T-helper 17 cell (primary cell): ENCODE measurements at regions not wholly inside any gene's neighbourhood (a gene's known extent, or its start where the extent isn't known, plus 50 kb on each side); places are given as distances from the start of the nearest gene placed in this dataset.
"Not testable (repeated sequence)": the region's sequence is repeated elsewhere in the genome, so short reads cannot be mapped to it uniquely, and the experiment has no call there.

ENCODE experiments used
- ATAC-seq: fragments of 150-1000 bp; cut with Tn5 transposase; 2 replicates; pipeline ENCODE4 v1.10.0; 2021; ENCODE audit warnings: mild to moderate bottlenecking, moderate library complexity
- DNase-seq, 3 donors: peaks; one replicate each; pipeline versions ENCODE4 v3.0.0 to v3.0.0-alpha.2; 2020 to 2021
- H3K9me3 ChIP-seq: one replicate; pipeline ENCODE4 v1.7.0; 2013; ENCODE audit warnings: low read length, mild to moderate bottlenecking; ENCODE audit not compliant: control insufficient read depth, poor library complexity, severe bottlenecking
- H3K27ac Mint-ChIP-seq: one replicate; pipeline ENCODE4 v1.8.0; 2022; ENCODE audit warnings: mild to moderate bottlenecking, moderate library complexity, mixed read lengths
- H3K27me3 Mint-ChIP-seq: one replicate; pipeline ENCODE4 v1.8.0; 2022; ENCODE audit warnings: mixed read lengths
- H3K36me3 Mint-ChIP-seq: one replicate; pipeline ENCODE4 v1.8.0; 2022; ENCODE audit warnings: low read depth, mixed read lengths
- H3K4me1 Mint-ChIP-seq: one replicate; pipeline ENCODE4 v1.8.0; 2022; ENCODE audit warnings: mild to moderate bottlenecking, mixed read lengths
- H3K4me3 Mint-ChIP-seq: one replicate; pipeline ENCODE4 v1.8.0; 2022; ENCODE audit warnings: mild to moderate bottlenecking, moderate library complexity, mixed read lengths

DNA sequence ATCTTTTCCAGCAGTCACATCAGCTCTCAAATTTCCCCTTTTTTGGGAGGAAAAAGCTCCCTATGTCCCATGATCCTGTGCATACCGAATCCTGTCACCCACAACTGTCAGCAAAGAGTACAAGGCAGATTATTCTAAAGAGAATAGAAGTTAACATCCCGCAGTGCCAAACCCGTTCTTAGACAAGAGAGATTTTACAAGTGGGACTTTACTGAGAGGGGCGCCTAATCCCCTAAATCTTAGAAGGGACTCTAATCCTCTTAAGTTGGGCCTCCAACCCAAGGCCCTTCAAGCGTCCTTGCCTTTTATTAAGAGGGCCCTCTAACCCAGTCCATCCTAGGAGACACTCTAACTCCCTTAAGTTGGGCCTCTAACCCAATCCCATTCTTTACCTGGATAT, 193.9 kb downstream of the CPXCR1 start:
- no peak for ATAC-seq
- Mint-ChIP-seq H3K27me3 (no peaks in the 10 kb centered on the region), H3K4me3 (no peak overlapping the region)

DNA sequence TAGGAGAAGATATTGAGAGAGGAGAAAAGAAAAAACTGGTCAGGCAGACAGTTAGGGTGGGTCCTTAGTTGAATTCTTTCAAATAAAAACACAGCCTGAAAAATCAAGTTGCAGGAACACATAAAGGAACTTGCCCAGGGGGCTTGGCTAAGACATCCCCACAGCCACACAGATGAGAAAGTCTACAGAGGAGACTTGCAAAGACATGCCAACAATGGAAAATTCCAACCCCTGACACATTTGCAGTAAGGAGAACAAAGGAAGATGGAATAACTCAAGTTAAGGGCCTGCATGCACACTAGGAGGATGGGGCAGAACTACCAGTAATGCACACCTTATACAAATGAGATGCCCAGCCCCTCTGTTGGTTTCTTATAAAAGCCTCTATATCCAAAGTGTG, 197.6 kb downstream of the CPXCR1 start:
- H3K4me1 Mint-ChIP-seq: no peaks in the 10 kb centered on the region
- no peak for DNase-seq
- ATAC-seq: no peak
- H3K9me3 ChIP-seq: peaks cover 2% of the 10 kb centered on the region
- no peaks in the 10 kb centered on the region for H3K27me3 Mint-ChIP-seq
- H3K4me3 Mint-ChIP-seq: no peak overlapping the region
- H3K36me3 Mint-ChIP-seq: no peaks in the 10 kb centered on the region
- H3K27ac Mint-ChIP-seq: no peak overlapping the region

More for the DNA sequence above, 193.9 kb downstream of the CPXCR1 start:
- Mint-ChIP-seq H3K4me1 (no peaks in the 10 kb centered on the region), H3K27ac (no peak overlapping the region), H3K36me3 (no peaks in the 10 kb centered on the region)
- peaks cover 2% of the 10 kb centered on the region for H3K9me3 ChIP-seq
- no peak for DNase-seq

GRCh38 chrX:88956059-88956458, 209.0 kb downstream of the CPXCR1 start:
- H3K27me3 Mint-ChIP-seq, H3K27ac Mint-ChIP-seq, H3K9me3 ChIP-seq, DNase-seq, ATAC-seq, H3K4me3 Mint-ChIP-seq, H3K36me3 Mint-ChIP-seq, H3K4me1 Mint-ChIP-seq: not testable (repeated sequence)

- DNase-seq: no peak
- no peak for ATAC-seq
- no peaks in the 10 kb centered on the region for H3K27me3 Mint-ChIP-seq
- no peaks in the 10 kb centered on the region for H3K36me3 Mint-ChIP-seq
- no peaks in the 10 kb centered on the region for H3K9me3 ChIP-seq
- no peak overlapping the region for H3K4me3 Mint-ChIP-seq
- no peak overlapping the region for H3K27ac Mint-ChIP-seq
- H3K4me1 Mint-ChIP-seq: no peaks in the 10 kb centered on the region
These were observed 230.8 kb downstream of the CPXCR1 start for GRCh38 chrX:88977835-88978234.

- Mint-ChIP-seq H3K27me3 (no peaks in the 10 kb centered on the region), H3K36me3 (no peaks in the 10 kb centered on the region), H3K4me3 (no peak overlapping the region), H3K27ac (no peak overlapping the region), H3K4me1 (no peaks in the 10 kb centered on the region)
- no peak for DNase-seq
- no peaks in the 10 kb centered on the region for H3K9me3 ChIP-seq
- no peak for ATAC-seq
These were observed 235.2 kb downstream of the CPXCR1 start for GRCh38 chrX:88982183-88982582.

GRCh38 chrX:88982933-88983332, 235.9 kb downstream of the CPXCR1 start:
- Mint-ChIP-seq H3K27me3 (no peaks in the 10 kb centered on the region), H3K27ac (no peak overlapping the region), H3K4me1 (no peaks in the 10 kb centered on the region), H3K4me3 (no peak overlapping the region), H3K36me3 (no peaks in the 10 kb centered on the region)
- DNase-seq: no peak
- no peak for ATAC-seq
- H3K9me3 ChIP-seq: no peaks in the 10 kb centered on the region

- no peaks in the 10 kb centered on the region for H3K36me3 Mint-ChIP-seq
- DNase-seq: no peak
- no peaks in the 10 kb centered on the region for H3K9me3 ChIP-seq
- no peak for ATAC-seq
- no peak overlapping the region for H3K27ac Mint-ChIP-seq
- no peak overlapping the region for H3K4me3 Mint-ChIP-seq
- no peaks in the 10 kb centered on the region for H3K4me1 Mint-ChIP-seq
- no peaks in the 10 kb centered on the region for H3K27me3 Mint-ChIP-seq
These were observed 241.8 kb downstream of the CPXCR1 start for GRCh38 chrX:88988796-88989195.

DNA sequence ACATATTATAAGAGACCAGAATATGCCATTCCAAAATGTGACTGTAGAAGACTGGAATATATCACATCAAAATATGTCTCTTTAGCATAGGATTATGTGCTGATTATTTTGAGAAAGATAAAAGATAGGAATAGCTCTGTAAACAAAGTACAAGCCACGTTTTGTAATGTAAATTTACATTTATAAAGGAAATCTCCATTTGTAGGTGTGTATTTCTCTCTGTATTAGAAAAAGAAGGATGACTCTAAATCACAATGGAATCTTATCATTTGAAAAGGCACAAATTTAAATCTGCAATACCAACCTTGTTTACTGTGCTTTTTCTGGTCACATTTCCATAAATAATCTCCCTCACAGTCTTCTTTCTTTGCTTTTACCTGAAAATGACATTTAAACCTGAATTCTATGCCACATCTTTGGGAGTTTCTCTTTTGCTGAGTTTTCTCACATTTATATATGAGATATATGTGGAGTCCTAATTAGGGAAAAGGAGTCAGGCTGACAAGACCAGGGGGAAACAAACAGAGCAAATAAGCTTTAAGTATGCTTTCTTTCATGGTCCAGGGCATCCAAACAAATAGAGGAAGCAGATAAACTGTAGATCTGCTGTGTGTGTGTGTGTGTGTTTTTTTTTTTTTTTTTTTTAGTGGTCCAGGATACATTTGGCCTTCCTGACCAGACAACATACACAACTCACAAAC, 244.0 kb downstream of the CPXCR1 start:
- Mint-ChIP-seq H3K36me3 (no peaks in the 10 kb centered on the region), H3K27me3 (no peaks in the 10 kb centered on the region), H3K4me3 (no peak overlapping the region), H3K27ac (no peak overlapping the region), H3K4me1 (no peaks in the 10 kb centered on the region)
- ATAC-seq (no peak), DNase-seq (no peak)
- no peaks in the 10 kb centered on the region for H3K9me3 ChIP-seq

- no peak for DNase-seq
- Mint-ChIP-seq H3K4me1 (no peaks in the 10 kb centered on the region), H3K36me3 (no peaks in the 10 kb centered on the region), H3K27me3 (no peaks in the 10 kb centered on the region), H3K27ac (no peak overlapping the region), H3K4me3 (no peak overlapping the region)
- ATAC-seq: no peak
- no peaks in the 10 kb centered on the region for H3K9me3 ChIP-seq
These were observed 244.6 kb downstream of the CPXCR1 start for GRCh38 chrX:88991583-88992132.

DNA sequence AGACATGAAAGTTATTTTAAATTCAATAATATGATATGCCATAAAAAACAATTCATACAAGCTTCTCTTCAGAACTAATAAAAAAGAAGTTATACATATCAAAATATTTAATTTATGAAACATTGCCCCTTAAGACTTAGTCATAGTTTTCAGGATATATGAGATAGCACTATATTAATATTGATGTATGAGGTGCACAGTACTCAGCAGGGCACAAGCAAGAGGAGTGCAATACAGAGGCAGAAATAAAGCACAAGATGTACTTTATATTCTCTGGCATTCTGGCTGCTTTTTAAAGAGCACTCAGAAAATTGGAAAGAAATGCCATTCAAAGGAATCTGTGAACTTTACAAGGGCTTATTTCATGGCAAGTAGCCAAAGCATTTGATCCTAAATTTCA, 274.9 kb downstream of the CPXCR1 start:
- no peak for DNase-seq
- no peaks in the 10 kb centered on the region for H3K27me3 Mint-ChIP-seq
- H3K9me3 ChIP-seq: no peaks in the 10 kb centered on the region
- no peaks in the 10 kb centered on the region for H3K36me3 Mint-ChIP-seq
- no peak overlapping the region for H3K4me3 Mint-ChIP-seq
- ATAC-seq: no peak
- no peaks in the 10 kb centered on the region for H3K4me1 Mint-ChIP-seq
- no peak overlapping the region for H3K27ac Mint-ChIP-seq

DNA sequence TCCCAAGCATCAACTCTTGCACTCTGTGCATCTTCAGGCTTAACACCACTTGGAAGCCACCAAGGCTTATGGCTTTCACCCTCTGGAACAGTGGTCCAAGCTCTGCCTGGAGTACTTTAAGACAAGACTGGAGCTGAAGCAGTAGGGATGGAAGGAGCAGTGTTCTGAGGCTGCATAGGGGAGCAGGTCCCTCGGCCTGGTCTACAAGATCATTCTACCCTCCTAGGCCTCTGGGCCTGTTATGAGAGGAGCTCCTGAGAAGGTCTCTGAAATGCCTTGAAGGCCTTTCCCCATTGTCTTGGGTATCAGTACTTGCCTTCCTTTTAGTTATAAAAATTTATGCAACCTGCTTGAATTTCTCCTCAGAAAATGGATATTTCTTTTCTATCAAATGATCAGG, 286.7 kb downstream of the CPXCR1 start:
- Mint-ChIP-seq H3K27ac (no peak overlapping the region), H3K36me3 (no peaks in the 10 kb centered on the region), H3K4me3 (no peak overlapping the region), H3K27me3 (no peaks in the 10 kb centered on the region), H3K4me1 (no peaks in the 10 kb centered on the region)
- no peak for ATAC-seq
- H3K9me3 ChIP-seq: no peaks in the 10 kb centered on the region
- DNase-seq: no peak

DNA sequence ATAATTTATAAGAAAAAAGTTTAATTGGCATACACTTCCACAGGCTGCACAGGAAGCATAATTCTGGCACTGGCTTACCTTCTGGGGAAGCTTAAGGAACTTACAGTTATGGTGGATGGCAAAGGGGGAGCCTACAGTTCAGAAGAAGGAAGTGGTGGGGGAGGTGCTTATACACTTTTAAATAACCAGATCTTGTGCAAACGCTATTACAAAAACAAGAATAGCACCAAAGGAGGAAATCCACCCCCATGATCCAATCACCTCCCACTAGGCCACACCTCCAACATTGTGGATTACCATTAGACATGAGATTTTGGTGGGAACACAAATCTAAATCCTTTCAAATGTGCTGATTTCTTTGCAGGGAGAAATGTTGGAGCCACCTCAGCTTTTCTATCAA, 287.7 kb downstream of the CPXCR1 start:
- no peak overlapping the region for H3K4me3 Mint-ChIP-seq
- H3K36me3 Mint-ChIP-seq: no peaks in the 10 kb centered on the region
- no peaks in the 10 kb centered on the region for H3K9me3 ChIP-seq
- H3K27ac Mint-ChIP-seq: no peak overlapping the region
- H3K4me1 Mint-ChIP-seq: no peaks in the 10 kb centered on the region
- ATAC-seq (no peak), DNase-seq (no peak)
- H3K27me3 Mint-ChIP-seq: no peaks in the 10 kb centered on the region

DNA sequence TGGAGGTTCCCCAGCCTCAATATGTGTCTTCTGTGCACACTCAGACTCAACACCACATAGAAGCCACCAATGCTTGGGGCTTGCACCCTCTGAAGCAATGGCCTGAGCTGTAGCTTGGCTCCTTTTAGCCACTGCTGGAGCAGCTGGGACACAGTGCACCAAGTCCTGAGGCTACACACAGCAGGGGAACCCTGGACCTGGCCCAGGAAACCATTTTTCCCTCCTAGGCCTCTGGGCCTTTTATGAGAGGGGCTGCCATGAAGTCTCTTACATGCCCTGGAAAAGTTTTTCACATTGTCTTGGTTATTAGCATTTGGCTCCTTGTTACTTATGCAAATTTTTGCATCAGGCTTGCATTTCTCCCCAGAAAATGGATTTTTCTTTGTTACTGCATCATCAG, 306.2 kb downstream of the CPXCR1 start:
- Mint-ChIP-seq H3K4me3 (no peak overlapping the region), H3K27me3 (no peaks in the 10 kb centered on the region), H3K36me3 (no peaks in the 10 kb centered on the region), H3K27ac (no peak overlapping the region), H3K4me1 (no peaks in the 10 kb centered on the region)
- H3K9me3 ChIP-seq: no peaks in the 10 kb centered on the region
- ATAC-seq (no peak), DNase-seq (no peak)

GRCh38 chrX:89099587-89099986, 352.6 kb downstream of the CPXCR1 start:
- H3K27ac Mint-ChIP-seq, ATAC-seq, H3K9me3 ChIP-seq, H3K4me1 Mint-ChIP-seq, DNase-seq, H3K36me3 Mint-ChIP-seq, H3K4me3 Mint-ChIP-seq, H3K27me3 Mint-ChIP-seq: not testable (repeated sequence)
